Fibroblast of skin of left biceps (primary cell): ENCODE measurements at regions not wholly inside any gene's neighbourhood (a gene's known extent, or its start where the extent isn't known, plus 50 kb on each side); places are given as distances from the start of the nearest gene placed in this dataset.

ENCODE experiments used
- DNase-seq, 2 experiments: peaks; one replicate each; pipeline ENCODE4 v3.0.0-alpha.2; 2013; ENCODE audit warnings: low read depth in 2 of 2

DNA sequence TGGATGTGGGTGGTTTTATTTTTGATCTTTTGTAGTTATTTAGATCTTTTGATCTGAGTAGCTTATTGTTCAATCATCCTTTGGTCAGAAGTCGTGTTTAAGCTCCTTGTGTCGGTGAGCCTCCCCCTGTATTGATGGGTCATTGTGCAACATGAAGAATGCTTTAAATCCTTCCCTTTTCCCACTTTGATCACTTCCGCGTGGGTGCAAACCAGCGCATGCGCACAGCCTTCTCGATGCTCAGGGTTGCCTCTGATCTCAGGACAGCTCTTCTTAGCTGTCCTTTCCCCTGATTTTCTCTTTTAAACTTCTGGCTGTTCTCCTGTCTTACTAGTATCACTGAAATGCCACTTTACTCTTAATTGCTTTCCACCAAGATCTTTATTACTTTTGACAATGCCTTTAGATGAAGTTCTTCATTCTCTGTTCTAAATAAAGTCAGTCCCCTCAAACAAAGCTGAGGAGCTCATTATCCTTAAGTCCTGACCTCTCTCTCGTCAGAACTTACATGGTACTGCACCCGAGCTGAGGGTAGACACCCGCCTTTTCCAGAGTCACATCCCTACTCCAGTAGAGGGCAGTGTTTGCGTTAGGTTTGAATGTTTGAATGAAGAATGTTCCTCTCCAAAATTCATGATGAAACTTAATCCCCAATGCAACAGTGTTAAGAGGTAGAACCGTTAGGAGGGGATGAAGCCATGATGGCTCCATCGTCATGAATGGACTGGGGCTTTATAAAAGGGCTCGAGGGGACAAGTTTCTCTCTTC lies 547.9 kb upstream of the TMPRSS15 start:
- no peak for DNase-seq

DNA sequence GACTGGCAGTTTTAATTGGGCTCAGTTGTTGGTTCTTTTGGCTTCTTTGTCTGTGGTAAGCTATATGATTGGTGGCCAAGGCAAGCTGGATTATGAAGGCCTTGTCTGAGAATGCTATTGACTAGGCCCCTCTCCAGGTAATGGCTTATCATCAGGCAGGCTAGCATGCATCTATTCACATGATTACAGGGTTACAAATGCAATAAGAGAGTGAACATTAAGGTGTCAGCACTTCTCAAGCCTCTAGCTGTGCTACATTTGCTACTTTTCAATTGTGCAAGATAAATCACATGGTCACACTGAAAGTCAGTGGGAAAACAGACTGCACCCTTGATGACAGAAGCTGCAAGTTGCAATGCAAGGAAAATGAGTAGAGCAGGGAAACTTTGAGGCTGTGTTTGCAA lies 550.9 kb upstream of the TMPRSS15 start:
- DNase-seq: no peak

DNA sequence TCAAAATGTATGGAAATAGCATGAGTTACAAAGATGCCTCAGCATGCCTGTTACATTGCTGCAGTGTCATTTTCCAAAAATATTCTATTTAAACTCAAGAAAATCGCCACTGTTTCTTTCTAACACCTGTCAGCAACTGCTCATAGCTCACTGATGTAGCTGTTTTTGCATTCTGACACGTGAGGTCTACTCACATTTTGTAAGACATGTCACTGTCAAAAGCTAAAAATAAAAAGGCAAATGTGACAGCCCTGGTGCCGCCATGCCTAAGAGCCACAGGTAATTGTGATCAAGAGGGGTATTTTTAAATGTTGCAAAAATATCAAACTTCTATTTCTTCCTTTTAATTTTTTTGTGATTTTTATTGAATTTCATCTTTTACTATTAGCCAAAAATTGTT lies 556.2 kb upstream of the TMPRSS15 start:
- DNase-seq: no peak

DNA sequence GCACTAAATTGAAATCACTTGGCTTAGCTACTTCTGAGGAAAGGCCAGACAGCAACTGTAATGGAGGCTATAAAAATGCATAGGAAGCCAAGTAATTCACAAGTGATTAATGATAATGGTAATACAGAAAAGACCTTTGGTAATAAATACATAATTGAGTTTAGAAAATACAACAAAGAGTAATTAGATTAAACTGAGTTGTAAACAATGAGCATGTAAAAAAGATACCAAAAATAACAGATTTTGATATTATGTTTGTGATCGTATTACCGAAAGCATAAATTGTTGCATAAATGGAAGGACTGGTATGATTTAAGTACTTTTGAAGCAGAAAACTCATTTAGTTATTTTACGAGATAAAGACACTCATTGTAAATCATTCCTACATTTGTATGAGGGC lies 556.7 kb upstream of the TMPRSS15 start:
- DNase-seq: no peak

DNA sequence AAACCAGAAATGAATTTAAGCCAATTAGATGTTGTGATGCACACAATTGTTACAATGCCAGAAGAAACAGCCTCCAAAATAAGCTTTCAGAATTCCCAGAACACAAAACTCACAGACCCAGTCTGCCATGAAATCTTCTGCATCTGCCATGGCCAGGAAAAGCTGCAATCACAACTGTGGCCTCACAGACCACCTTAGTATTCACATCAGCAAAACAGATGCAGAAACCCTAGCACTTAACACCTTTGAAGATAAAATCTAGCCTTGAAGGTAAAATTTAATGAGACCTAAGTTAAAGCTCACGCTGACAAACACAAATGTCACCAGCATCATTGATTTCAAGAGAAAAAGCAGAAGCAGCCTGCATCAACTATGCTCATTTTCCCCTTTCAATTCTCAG lies 566.8 kb upstream of the TMPRSS15 start:
- no peak for DNase-seq

DNA sequence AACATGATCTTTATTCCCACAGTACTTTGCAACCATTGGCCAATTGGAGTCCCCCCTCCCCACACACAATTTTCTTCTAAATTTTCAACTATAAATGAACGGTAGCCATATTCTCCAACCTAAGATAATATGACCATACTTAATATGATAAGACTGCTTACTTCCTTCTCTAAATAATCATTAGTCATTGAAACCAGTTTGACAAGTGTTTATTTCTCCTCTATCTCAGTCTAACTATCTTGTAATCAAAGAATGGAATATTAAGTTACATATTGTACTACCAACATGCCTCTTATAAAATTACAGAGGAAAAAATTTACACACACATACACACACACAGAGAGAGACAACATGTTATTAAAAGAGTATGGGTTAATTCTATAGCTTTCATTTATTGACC lies 567.4 kb upstream of the TMPRSS15 start:
- no peak for DNase-seq

DNA sequence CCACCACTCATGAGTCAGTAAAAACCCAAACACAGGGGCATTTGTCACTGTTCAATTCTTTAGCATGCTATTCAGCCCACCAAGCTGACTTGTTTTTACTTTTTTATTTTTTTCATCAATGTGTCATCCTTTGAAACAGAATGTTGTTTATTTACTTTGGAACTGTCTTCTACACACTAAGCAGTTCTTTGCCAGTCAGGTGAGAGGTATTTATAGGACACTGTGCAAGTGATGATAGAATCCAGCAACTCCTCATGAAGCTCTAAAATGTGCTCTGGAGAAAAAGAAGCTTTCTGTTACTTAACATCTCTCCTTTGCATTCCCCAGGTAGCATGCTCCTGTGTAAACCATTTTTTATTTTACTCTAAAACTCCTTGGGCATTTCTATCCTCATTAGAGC lies 582.0 kb upstream of the TMPRSS15 start:
- DNase-seq: no peak

DNA sequence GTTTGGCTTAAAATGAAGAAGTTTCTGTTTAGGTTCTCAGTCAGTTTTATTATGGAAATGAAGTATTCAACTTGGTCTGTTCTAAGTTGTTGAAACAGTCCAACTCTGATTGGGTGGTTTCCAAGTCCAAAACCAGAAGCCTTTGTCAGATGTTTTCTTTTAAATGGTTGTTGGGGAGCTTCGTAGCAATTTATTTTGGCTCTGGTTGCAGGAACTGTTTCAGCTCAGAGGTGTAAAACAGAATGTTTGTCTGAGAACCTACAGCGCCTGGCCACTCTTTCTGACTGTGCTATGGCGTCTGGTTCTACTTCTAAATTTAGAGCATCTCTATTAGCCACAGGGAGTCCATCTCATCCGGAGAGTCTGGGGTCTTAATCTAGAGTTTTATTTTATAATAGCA lies 582.6 kb upstream of the TMPRSS15 start:
- no peak for DNase-seq

DNA sequence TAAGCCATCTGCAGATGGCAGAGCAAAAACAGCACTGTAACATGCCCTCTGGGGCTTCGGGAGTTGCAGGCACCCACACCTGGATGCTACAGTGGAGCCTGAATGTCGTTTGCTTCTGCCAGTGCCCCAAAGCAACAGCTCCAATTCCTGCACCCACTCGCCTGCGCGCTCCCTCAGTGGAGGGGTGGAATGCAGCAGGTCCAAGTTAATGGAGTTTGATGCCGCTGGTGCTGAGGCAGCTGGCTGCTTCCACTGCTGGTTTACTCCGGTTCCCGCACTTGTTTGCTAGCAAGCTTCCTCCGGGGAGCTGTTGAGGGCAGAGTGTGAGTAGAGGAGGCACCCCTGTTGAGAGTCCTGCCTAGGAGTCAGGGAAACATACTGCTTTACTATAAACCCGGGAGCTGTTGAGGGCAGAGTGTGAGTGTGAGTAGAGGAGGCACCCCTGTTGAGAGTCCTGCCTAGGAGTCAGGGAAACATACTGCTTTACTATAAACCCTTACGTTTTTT lies 584.0 kb upstream of the TMPRSS15 start:
- DNase-seq: no peak

DNA sequence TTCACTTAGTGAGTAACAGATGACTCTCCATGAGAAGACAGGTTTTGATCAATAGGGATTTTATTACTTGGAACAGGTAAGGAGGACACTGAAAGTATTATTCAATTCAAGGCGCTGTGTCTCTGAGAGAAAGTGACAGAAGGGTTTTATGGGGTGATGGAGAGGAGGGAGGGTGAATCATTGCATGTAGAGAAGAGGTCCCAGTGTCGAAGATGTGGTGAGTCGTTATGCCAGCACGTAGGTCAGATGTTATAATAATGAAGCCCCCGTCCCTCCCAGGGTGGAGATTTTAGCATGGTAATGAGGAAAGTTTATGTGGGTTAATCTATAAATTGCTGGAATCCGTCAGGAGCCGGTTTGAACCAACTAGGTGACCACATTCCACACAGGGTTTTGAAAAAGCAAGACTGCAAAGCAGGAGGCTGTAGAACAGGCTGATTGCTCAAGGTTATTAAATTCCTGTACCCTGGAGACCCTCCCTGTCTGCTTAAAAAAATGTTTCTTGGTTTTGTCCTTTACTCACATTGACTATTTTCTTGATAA lies 586.4 kb upstream of the TMPRSS15 start:
- DNase-seq: no peak

DNA sequence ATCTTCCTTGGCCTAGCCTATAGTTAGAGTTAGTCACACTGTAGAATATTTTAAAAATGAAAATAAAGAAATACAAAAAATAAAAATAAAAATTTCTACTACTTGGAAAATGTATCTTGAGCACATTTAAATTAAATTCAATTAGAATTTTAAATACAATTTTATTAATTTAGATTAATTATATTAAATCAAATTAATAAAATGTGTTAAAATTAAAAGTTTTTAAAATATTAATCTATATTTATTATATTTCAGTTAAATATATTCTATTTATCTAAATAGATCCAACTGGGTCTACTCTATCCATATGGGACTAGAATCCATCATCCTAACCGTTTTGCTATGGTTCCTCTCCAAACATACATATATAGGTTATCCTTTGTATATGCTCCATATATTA lies 588.3 kb upstream of the TMPRSS15 start:
- DNase-seq: no peak

DNA sequence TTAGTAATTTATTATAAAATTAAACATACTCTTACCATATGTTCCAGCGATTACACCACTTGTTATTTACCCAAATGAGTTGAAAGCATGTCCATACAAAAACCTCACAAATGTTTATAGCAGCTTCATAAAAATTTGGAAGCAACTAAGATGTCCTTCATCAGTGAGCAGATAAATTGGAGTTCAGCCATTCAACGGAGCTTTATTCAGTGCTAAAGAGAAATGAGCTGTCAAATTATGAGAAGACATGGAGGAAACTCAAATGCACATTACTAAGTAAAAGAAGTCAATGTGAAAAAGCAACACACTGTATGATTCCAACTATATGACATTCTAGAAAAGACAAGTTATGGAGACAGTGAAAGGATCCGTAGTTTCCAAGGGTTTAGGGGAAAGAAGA lies 606.7 kb upstream of the TMPRSS15 start:
- DNase-seq: no peak

DNA sequence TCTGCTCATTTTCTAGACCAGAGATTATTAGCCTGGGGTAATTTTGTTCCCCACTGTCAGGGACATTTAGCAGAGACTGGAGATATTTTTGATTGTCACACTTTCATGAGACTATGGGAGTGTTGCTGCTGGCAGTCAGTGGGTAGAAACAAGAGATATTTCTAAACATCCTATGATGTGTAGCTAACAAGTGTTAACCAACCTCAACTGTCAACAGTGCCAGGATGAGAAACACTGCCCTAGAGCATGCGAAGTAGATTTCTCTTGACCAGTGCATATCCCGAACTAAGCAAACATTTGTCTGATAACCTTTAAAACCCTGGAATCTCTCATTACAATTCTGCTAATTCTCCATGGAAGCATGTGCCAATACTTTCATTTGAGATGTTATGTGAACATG lies 607.4 kb upstream of the TMPRSS15 start:
- no peak for DNase-seq

DNA sequence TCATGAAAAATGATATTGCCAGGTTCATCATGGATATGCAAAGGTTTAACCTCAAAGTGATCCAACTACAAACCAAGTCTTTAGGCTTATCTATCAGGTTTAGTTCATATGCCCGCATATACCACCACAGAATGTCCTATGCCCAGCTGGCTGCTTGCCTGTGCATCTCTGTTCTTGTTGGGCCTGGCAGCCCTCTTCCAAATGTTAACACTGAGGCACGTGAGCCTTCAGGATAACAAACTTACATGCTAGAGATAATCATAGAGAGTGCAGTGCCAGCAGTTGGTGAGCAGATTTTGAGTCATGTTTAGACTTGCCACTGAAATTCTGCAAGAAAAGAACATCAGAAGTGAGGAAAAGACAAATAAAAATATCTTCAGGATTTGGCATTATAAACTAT lies 607.9 kb upstream of the TMPRSS15 start:
- DNase-seq: no peak

DNA sequence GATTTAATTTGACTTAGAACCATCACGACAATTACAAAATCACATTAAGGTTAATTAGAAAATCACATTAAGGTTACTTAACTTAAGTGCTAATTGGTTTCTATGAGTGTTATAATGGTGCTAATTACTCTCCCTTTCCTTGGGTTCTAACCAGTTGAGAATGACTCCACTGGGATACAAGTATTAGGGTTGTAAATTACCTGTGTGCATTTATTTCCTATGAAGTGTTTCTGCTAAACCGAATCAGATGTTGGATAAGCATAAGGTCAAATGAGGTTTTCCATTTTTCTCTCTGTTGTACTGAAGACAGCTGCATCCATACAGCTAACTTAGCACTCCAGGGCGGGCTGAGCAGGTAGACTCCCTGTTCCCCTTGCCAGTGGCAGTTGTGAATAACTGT lies 610.3 kb upstream of the TMPRSS15 start:
- no peak for DNase-seq

DNA sequence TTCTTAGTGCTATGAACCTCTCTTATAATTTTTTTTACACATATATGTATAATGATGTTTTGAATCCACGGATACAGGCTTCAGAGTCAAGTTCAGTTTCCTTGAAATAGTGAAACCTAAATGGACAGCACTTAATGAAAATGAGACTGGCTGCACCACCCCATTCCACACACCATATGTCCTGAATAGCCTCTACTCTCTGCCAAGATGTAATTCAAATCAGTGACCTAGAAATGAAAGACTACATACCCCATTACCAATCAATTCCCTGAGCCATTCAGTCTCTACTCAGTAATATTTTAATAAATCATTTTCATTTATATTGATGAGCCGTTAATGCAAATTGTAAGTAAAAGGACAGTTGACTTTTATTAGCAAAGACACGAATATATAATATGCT lies 614.9 kb upstream of the TMPRSS15 start:
- no peak for DNase-seq

DNA sequence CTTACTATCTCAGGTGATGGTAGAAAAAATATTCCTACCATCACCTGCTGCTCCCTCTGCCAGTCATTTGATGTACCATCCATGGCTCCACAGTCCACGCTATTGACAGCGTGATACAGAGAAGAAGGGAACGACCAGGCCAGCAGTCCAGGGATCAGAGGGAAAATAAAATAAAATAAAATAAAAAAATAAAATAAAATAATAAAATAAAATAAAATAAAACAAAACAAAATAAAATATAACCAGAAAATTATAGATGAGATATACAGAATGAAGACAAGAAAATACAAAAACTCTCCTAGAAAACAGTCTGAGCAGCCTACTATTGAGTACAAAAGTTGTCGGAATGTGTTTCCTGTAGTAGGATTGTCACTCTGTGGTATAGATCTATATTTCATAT lies 619.4 kb upstream of the TMPRSS15 start:
- DNase-seq: no peak

DNA sequence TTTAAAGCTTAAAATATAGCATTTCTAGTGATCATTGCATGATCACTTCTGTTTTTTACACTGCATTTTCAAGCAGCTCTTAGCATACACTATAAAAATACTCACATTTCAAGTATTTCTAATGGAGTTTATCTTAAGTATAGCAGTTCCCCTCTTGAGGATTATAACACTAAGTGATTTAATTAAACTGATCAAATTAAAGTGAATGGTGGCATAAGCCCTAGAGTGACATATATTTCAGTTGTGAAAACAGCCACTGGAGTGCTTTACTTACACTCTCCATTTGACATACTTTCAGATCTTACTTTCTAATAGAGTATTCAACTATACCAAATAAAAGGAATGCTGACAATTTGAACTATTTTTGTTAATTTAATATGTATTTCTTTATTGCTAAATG lies 623.3 kb upstream of the TMPRSS15 start:
- DNase-seq: no peak

DNA sequence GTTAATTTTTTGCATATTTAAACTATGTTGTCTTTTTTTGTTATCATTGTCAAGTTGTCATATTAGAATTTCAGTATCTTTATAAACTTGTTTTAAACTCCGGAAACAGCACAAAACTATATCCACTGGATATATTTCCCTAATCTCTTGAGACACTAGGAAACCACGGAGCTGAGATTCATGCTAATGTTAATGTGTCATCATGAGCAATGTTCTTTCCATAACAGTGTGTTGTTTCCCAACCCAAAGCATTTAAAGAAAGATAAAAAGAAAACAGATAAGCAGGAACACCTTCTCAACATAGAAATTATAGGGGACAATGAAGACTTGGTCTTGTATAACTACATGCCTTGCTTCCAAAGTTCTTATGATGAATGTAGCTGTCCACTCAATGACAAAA lies 626.2 kb upstream of the TMPRSS15 start:
- DNase-seq: no peak

DNA sequence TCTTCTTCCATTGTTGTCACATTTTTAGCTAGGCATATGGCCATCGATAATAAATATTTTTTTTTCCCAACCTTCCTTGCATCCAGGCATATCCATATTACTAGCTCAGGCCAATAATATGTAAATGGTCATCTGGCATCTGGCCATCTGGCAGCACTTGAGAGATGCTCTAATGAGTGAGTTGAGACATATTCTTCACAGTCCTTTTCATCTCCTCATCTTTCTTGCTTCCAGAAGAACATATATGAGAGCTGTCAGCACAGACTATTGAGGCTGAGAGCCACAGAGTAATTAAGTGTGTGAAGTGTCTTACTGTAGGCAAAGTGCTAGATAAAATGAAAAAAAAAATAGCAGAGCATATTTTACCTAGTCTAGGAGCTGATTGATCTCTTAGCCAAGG lies 628.4 kb upstream of the TMPRSS15 start:
- DNase-seq: no peak

DNA sequence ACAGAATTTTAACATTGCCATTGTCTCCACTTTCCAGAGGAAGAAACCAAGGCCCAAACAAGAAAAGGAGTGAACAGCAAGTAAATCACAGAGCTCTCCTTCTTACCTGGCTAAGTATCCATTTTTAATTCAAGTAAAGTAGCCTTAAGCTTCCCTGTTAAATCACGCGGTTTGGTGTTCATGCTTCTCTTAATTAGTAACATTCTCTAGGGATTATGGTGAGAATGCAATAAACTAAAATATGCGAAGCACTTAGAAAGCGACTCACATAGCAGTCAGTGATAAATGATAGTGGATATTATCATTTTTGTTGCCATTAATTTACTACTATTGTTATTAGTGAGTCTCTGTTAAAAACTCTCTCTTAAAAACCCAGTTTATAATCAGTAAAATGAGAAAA lies 630.5 kb upstream of the TMPRSS15 start:
- no peak for DNase-seq

DNA sequence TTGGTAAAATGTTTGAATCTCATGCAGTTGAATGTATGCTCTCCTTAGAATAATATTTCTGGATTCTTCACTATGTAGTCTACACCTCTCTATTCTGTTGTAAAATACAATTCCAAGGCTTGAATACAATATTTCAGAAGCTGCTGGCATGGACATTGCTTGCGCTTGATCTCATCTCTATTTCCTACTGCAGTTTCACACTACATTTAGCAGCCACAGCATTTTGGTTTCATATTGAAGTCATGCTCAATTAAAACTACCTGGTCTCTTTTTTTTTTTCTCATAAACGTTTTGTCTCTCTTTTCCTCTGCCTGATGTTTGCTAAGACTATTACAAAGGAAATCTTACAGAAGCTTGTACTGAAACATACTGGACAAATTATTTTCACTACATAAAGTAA lies 631.0 kb upstream of the TMPRSS15 start:
- no peak for DNase-seq

DNA sequence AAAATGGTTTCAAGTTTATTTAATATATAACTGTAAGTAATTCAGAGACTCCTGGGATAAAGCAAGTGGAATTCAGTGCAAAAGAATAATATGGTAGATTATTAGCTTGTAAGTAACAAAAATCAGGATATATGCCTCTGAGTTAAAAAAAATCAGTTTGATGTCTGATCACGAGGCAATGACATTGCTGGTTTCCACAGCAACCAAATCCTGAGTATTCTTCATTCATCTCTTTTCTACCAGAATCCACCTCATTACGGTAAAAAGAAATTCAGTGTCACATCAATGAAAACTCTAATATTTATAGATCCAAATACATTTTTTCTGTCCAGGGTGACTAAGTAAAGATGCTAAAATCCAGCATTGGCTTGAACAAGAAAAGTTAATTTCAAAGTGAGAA lies 642.3 kb upstream of the TMPRSS15 start:
- DNase-seq: no peak
